ENCODE measurements at regions not wholly inside any gene's neighbourhood (a gene's known extent, or its start where the extent isn't known, plus 50 kb on each side); places are given as distances from the start of the nearest gene placed in this dataset.
A peak's percentile ranks its signal among the peaks of the same experiment; 100 is the strongest.

- intact Hi-C loops (cut with DNase I), result no loop called here
- TF ChIP-seq CTCF (IDR thresholded peaks at IDR 0.05) (no peak), POLR2A (IDR thresholded peaks at IDR 0.05) (no peak)
- Histone ChIP-seq H3K27ac (no peak overlapping the region), H3K36me3 (no peaks in the 10 kb centered on the region), H3K9me3 (no peaks in the 10 kb centered on the region), H3K27me3 (no peaks in the 10 kb centered on the region), H3K4me1 (no peaks in the 10 kb centered on the region), H3K4me3 (no peak overlapping the region)
- no peak for DNase-seq
These were observed 386.8 kb downstream of the ANKRD50 start for GRCh38 chr4:124325690-124326089.

- Histone ChIP-seq H3K27ac (no peak overlapping the region), H3K9me3 (no peaks in the 10 kb centered on the region), H3K36me3 (no peaks in the 10 kb centered on the region), H3K27me3 (no peaks in the 10 kb centered on the region), H3K4me3 (no peak overlapping the region), H3K4me1 (peaks cover 0 to under 1% (median 0%) of the 10 kb centered on the region in 3 donors)
- DNase-seq, result no peak
- intact Hi-C loops (cut with DNase I), result no loop called here
- TF ChIP-seq POLR2A (IDR thresholded peaks at IDR 0.05) (no peak), CTCF (IDR thresholded peaks at IDR 0.05) (no peak)
These were observed 383.4 kb downstream of the ANKRD50 start for GRCh38 chr4:124329134-124329533.

- no peaks in the 10 kb centered on the region for H3K27me3 ChIP-seq
- no peak overlapping the region for H3K27ac ChIP-seq
- peaks cover 0 to 4% (median 0%) of the 10 kb centered on the region in 3 donors for H3K4me1 ChIP-seq
- 67 to 79% methylated on average over 3 of the region's 3 CpGs for WGBS, 2 donors
- no peaks in the 10 kb centered on the region for H3K36me3 ChIP-seq
- no peak for TF ChIP-seq POLR2A (IDR thresholded peaks at IDR 0.05)
- intact Hi-C loops (cut with DNase I), result loop anchor here (10.0 kb wide), 1 partner anchor 915 kb away; no protein-coding TSS in a partner anchor
- no peak overlapping the region for H3K4me3 ChIP-seq
- DNase-seq, result no peak
- H3K9me3 ChIP-seq, result no peaks in the 10 kb centered on the region
These were observed 382.5 kb downstream of the ANKRD50 start for GRCh38 chr4:124330045-124330444.

GRCh38 chr4:124331781-124332180 lies 380.8 kb downstream of the ANKRD50 start:
- Histone ChIP-seq H3K4me3 (no peak overlapping the region), H3K27ac (no peak overlapping the region), H3K36me3 (no peaks in the 10 kb centered on the region), H3K9me3 (no peaks in the 10 kb centered on the region), H3K27me3 (no peaks in the 10 kb centered on the region), H3K4me1 (peaks cover 0 to 4% (median 0%) of the 10 kb centered on the region in 3 donors)
- TF ChIP-seq CTCF (IDR thresholded peaks at IDR 0.05) (no peak), POLR2A (IDR thresholded peaks at IDR 0.05) (no peak)
- DNase-seq, result no peak
- intact Hi-C loops (cut with DNase I), result loop anchor here (10.0 kb wide), 1 partner anchor 913 kb away; no protein-coding TSS in a partner anchor
- 72 to 84% methylated on average over 1 of the region's 1 CpG for WGBS, 2 donors

GRCh38 chr4:124333466-124333865 lies 379.1 kb downstream of the ANKRD50 start:
- no peak overlapping the region for H3K27ac ChIP-seq
- no peaks in the 10 kb centered on the region for H3K9me3 ChIP-seq
- H3K4me1 ChIP-seq, result peaks cover 0 to 4% (median 0%) of the 10 kb centered on the region in 3 donors
- intact Hi-C loops (cut with DNase I), result loop anchor here (10.0 kb wide), 1 partner anchor 911 kb away; no protein-coding TSS in a partner anchor
- 49% methylated on average over 4 of the region's 4 CpGs for WGBS, 2 donors
- no peak for TF ChIP-seq CTCF (IDR thresholded peaks at IDR 0.05)
- no peak for TF ChIP-seq POLR2A (IDR thresholded peaks at IDR 0.05)
- no peaks in the 10 kb centered on the region for H3K27me3 ChIP-seq
- no peaks in the 10 kb centered on the region for H3K36me3 ChIP-seq
- no peak for DNase-seq
- no peak overlapping the region for H3K4me3 ChIP-seq

GRCh38 chr4:124334119-124334518 lies 378.4 kb downstream of the ANKRD50 start:
- intact Hi-C loops (cut with DNase I), result loop anchor here (10.0 kb wide), 1 partner anchor 911 kb away; no protein-coding TSS in a partner anchor
- WGBS, 2 donors, result 2 to 5% methylated on average over 3 of the region's 3 CpGs

More at GRCh38 chr4:124334119-124334518, 378.4 kb downstream of the ANKRD50 start:
- H3K4me3 ChIP-seq, result no peak overlapping the region
- DNase-seq, result no peak
- H3K4me1 ChIP-seq, result peaks cover 0 to 4% (median 0%) of the 10 kb centered on the region in 3 donors
- no peak for TF ChIP-seq POLR2A (IDR thresholded peaks at IDR 0.05)
- TF ChIP-seq CTCF (IDR thresholded peaks at IDR 0.05), result peak in 5 of 6 experiments; percentile 39 to 74 (median 49)
- H3K27ac ChIP-seq, result no peak overlapping the region
- H3K9me3 ChIP-seq, result no peaks in the 10 kb centered on the region
- H3K27me3 ChIP-seq, result no peaks in the 10 kb centered on the region
- H3K36me3 ChIP-seq, result no peaks in the 10 kb centered on the region

All from esophagus squamous epithelium (tissue), 5 donors.